Activated CD8-positive, alpha-beta memory T cell treated with anti-CD3 and anti-CD28 coated beads, Interleukin-2, amount 50 U/mL, for 24 hours (primary cell): ENCODE measurements at regions not wholly inside any gene's neighbourhood (a gene's known extent, or its start where the extent isn't known, plus 50 kb on each side); places are given as distances from the start of the nearest gene placed in this dataset.

Experiments used
- DNase-seq: peaks from one replicate; pipeline ENCODE4 v3.0.0-alpha.2; 2020; ENCODE audit errors: extremely low read depth

DNA sequence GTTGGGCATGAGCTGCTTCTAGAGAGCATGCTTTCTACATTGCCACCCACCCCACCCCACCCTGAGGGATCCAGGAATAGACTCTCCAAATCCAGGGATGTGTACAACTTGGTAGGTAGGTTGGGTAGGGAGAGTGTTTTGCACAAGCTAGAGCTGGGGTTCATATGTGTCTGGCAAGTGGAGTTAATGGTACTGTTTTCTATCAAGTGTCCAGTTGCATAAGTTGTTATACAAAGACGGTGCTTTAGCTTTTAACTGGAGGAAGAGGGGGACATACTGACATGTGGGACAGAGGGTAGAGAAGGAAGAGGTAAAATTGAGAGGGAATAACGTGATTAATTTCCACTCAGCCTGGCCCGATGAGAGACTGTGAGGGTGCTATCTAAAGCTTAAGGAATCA, 51.0 kb upstream of the TNC start:
- no peak for DNase-seq

DNA sequence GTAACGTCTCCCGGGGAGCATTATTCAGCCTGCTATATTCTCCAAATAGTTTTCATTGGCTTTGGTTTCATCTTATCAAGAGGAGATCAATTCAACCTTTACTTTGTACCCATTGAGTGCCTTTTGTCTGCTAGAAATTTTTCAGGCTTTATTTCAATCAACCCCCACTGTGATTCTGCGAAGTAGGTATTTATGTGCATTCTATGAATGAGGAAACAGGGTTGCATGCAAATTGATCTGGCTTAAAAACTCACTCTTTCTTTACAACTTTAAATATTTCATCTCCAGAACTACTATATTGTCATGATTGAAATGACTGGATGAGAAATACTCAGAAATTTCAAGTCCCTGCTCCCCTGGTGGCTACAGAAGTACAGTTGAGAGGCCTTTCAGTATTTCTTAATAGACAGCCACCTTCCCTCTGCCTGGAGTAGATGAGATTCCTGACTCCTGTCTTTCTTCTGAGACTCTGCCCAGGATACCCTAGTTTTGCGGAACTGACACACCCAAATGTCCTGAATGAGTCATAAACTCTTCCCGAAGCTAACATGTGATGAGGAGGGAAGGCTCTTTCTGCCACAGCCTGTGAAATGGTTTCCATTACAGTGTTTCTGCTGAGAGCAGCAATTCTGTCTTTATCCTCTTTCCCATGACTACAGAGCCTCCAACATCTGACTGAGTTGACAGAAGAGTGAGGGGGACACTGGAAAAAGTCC, 52.6 kb upstream of the TNC start:
- DNase-seq: no peak

DNA sequence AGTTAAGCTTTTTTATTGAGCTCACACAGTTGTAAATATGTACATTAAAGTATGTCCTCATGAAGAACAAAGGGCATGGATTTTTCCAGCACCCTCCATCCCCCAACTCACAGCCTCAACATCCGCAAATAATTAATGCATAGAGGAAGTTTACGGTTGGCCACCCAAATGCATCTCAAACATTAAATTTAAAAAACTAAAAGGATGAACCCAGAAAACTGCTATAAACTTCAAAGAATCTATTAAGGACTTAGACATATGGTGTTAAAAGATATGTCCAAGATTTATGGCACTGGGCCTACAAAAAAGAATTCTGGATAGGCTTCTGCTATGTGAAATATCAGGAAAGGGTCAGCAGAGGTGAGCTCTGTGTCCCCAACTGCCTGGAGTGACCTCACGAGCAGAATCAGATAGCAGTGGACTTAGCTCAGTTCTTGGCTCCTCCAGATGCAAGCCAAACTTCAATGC, 54.0 kb upstream of the TNC start:
- no peak for DNase-seq

DNA sequence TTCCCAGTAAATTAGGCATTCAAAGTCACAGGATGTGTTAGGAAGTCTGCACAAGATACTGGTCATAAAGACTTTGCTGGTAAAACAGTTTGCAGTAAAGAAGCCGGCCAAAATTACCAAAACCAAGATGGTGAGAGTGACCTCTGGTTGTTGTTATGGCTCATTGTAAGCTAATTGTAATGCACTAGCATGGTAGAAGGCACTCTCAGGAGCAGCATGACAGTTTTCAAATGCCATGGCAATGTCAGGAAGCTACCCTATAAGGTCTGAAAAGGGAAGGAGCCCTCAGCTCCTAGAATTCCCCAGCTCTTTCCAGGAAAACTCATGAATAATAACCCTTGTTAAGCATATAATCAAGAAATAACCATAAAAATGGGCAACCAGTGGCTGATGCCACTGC, 64.3 kb upstream of the TNC start:
- DNase-seq: no peak

DNA sequence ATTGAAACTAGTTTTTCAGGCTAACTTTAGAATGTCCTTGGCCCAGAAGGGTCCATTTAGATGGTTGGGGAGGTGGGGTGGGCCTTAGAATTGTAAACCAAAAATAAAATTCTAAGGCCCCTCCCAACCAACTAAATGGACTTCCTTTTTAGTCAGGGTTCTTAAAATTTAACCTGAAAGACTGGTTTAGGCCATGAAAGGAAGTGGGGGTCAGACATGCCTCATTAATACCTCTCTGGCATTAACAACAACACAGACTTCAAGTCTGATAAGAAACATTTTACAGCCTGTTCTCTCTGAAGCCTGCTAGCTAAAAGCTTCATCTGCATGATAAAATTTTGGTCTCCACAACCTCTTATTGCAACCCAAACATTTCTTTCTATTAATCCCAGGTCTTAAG, 65.5 kb upstream of the TNC start:
- no peak for DNase-seq

DNA sequence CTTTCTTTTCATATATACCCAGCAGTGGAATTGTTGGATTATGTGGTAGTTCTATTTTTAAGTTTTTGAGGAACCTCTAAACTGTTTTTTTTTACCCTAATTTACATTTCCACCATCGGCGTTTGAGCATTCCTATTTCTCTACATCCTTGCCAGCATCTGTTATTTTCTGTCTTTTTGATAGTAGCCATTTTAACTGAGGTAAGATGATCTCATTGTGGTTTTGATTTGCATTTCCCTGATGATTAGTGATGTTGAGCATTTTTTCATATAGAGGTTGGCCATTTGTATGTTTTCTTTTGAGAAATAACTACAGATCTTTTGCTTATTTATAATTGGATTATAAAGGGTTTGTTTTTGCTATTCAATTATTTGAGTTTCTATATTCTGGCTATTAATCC, 71.7 kb upstream of the TNC start:
- DNase-seq: no peak

DNA sequence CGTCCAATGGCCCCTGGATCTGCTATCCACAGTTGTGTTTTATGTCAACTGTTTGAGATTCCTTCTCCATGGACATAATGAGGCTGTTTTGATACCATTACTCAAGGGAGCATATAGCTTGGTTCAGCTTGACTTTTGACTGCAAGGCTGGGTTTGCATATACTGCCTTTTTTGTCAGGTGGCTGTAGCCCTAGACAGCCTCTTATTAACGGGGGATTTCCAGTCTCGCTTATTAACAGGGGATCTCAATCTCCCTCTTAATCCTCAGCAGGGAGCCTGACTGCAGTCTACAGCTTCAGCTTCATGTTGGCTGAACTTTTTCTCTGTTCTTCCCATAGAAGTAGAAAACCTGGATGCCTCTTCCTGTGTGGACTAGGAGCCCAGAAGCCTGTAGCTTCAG, 73.7 kb upstream of the TNC start:
- DNase-seq: no peak

DNA sequence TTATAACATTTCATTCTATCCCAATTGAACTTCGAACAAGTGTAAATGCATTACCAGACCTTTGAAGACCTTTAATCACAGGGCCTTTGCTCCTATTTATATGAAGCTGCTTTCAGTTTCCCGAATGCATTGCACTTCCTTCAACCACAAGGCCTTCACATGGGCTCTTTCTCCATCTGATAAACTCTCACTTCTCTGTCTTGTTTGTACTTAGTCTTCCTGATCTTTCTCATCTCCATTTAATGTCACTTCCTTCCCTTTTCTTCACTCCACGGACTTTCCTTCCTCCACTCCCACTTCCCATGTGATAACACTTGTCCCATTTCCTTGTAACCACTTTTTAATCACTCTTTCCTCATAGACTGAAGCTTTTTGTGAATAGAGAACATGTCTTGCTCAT, 74.3 kb upstream of the TNC start:
- no peak for DNase-seq

DNA sequence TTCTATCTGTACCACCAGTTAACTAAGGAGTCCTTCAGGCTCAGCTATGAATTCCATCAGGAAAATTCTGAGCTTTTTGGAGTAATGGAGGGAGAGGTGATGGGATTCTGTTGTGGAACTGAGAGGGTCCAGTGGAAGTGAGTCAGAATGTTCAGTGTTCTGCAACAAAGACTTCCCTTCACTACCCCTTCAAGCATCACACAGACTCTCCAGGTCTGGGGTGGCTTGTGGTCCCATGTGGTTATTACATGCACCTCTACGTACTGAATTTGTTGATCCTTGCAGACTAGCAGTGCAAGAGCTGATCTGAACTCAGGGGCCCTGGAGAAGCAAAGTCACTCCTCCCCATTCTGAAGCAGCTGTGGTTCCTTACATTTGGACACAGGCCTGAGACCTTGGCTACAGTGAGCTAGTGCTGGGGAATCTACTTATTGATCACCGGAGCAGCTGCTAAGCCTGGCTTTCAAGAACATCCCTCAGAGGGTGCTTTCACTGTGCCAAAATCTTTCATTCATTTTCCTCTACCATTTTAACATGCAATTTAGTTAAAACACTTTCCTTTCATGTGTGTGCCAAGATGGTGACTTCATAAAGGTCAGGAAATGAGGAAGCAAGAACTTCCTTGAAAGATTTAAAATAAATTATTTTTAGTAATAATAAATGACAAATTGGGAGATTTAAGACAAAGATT, 75.0 kb upstream of the TNC start:
- DNase-seq: no peak

DNA sequence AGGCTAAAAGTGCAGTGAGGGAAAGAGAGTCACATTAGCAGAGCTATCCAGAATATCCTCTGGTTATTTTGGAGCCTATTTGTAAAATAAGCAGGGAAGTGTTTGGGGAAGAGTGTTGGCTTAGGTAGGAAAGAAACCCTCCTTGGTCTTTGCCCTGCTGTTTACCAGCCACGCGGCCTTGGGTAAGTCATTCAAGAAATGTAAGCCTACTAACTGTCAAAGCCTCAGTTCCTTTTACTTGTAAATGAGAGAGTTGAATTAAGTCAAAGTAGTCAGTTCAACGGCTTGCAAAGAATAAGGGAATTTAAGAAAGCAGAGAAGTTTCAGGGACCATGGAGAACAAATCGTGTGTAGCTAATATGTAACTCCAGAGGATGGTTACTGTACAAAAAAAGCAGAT, 75.8 kb upstream of the TNC start:
- DNase-seq: no peak

DNA sequence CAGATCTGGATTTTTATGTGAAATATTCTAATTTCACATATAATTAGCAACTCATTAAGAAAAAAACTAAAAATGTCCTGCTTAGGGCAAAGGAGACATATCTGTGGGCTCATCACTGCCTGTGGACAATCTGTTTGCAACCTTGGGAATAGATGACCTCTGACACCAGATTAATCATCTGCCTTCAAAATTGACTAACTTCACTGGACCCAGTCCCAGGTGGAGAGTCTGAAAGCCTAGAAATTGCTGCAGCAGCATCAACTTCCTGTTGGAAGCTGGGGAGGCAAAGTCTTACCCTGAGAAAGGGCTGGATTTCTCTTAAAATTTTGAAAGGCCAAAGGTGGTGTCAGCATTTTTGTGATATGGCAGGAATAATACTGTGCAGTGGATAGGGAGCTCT, 76.3 kb upstream of the TNC start:
- DNase-seq: no peak

DNA sequence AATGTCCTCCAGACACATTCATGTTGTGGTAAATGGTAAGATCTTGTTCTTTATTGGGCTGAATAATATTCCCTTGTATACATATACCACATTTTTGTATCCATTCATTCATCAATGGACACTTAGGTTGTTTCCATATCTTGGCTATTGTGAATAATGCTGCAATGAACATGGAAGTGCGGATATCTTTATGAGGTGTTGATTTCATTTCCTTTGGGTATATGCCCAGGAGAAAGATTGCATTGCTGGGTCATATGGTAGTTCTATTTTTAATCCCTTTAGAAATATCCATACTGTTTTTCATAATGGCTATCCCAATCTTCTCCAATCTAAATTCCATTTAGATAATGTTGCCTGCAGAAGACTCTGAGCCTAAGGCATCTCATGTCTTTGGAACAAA, 78.0 kb upstream of the TNC start:
- no peak for DNase-seq

DNA sequence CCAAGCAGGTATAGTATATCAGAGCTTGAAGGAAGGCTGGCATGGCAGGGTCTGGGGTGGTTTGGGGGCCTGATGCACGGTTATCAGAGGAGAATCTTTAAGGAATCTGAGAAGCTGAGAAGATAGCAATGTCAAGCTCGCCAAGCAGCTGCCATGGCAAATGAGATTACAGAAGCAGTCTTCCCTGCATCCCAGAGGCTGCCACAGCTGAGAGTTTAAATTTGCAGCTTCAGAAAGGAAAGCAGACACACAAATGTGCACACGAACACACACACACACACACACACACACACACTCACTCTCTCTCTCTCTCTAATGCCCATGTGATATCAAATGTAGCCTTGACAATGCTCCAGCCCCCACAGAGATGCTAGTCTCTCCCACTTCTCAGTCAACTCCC, 79.0 kb upstream of the TNC start:
- DNase-seq: no peak

DNA sequence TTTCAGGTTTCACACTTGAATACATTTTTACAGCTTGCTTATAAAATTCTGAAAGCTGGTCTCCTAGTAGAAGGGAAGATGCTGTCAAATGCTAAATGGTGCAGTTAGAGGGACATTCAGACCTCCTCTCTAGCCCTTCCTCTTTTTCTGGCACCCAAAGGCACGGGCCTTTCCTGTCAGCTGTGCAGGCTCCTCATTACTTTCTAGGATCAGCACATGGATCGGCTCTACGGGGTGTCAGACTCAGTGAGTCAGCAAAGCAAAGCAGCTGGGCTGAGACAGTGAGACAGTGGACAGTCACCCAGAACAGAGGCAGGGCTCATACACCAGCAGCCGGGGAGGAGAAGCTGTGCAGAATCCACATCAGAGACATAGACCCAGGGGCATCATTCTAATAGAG, 80.0 kb upstream of the TNC start:
- no peak for DNase-seq

DNA sequence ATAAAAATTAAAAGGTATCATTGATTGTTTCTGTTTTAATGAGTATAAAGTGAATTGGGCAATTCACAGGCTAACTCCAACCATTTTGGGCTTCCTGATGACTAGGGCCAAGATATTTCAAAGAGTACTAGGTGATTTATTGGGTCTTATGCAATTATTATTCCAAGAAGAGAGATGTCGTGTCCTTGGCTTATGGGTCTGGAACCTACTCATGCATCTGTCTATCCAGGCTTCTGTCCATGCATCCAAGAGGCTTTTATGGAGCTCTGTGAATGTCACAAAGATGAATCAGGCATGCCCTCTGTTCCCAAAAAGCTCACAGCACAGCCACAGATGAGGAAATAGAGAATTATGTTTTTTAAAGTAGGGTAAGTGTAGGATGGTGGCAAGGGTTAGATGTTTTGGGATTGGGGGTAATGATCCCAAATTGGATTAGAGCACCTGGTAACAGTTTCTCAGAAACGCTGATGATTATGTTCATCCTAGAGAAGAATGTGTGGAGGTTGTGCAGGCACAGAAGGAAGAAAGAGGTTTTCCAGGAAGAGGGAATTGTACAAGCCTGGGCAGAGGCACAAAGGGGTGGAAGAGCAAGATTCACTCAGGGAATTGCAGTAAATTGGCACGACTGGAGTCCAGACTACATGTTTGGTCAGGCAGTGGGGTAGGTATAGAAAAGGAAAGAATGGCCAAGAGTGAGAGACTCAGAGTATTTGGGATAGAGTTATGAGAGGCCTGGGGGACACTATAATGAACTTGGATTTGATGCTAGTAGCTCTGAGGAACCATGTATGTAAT, 83.0 kb upstream of the TNC start:
- no peak for DNase-seq

DNA sequence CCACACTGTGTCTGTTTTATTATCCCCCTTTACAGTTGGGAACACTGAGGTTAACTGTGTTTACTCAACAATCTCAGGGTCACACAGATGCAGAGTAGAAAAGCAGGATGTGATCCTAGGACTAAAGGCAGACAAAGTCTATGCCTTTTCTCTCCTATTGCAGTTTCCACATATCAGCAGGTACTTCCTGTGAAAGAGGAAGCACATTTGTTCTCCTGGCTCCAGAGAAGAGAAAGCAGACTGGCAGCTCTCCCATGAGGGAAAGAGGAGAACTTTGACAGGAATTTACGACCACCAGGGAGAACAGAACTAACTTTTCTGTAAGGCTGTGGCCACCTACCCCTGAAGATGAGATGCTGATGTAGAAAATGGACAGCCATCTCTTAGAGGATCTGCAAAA, 84.2 kb upstream of the TNC start:
- DNase-seq: no peak

DNA sequence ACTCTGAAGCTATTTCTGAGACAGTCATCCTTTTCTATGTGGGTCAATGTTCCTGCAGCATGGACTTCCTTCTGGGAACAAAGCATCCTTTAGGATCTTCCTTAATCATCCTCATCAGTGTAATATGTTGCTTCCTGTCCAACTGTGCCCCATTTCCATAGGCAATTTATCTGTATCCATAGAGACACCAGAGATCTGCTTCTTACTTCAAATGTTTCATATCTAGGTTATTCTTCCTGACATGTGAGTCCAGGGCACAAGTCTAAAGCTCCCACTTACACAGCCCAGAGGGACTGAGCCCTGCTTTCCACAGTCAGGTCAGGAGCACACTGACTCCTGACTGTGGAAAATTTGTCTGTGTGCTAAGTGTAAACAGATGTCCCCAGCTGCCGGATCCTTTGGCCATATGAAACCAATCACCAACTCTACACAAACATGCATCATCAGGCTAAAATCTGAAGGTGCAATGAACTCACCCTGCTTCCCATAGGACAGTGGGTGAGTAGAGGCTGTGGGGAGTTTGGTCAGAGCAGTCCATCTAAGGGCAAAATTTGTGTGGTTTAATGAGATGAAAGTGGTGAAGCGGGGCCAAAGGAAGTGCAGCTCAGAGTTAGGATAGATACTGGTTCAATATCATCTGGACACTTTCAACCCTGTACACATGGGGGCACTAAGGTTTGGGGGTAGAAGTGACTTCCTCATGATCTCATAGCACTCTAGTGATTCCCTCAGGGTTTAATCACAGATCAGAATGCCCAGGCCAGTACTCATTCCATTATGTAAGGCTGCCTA, 85.2 kb upstream of the TNC start:
- no peak for DNase-seq

DNA sequence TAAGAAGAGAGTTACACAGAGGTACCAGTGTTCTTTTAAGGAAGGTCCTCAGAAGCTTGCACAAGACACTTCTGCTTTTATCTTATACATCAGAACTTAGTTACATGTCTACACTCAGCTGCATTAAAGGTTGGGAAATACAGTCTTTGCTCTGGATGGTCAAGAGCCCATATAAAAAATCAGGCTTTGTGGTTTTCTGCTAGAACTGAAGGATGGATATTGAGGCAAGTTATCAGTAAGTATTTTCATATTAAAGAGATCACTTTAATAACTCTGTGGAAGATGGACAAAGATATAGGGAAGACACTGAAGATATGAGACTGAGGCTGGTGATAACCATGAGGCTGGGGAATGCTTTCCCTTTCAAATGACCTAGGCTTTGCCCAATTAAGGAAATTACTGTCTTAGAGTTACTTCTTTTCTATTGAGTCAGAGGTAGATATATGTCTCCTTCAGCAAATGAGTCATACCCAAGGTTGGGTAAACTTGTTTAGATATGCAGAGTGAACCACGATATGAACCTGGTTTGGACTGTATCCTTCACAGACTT, 87.0 kb upstream of the TNC start:
- DNase-seq: no peak

DNA sequence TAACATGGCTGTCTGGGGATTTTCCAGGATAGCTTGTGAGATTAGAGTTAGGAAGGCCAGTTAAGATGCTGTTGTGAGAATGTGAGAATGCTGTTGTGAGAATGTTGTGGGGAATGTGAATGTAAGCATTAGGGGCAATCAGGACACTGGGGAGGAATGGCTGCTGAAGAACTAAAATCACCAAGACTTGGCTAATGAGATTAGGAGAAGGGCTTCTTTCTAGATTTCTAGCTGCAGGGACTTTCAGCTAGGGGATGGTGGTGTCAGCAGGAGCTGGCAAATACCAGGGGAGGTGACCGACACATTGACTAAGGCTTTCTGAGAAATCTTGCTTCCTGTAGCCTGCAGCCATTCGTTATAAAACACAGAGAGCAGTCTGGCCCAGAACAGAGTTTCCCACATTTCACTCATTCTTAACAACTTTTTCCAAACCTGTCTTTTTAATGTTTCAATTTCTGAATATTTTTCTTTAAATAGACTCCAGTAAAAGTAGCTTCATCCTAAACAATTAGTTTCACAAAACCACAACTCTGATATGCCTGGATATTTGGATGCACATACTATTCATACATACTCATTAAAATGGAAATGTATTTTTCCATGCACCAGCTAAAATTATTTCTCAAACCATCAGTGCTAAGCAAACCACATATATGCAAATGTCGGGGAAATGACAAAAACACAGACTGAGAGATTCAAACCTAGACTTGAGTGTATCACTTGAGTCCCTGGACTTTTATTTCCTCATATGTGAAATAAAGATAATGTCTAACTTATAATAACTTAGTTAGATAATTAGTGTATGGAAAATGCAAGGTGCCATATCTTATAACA, 89.3 kb upstream of the TNC start:
- DNase-seq: no peak

DNA sequence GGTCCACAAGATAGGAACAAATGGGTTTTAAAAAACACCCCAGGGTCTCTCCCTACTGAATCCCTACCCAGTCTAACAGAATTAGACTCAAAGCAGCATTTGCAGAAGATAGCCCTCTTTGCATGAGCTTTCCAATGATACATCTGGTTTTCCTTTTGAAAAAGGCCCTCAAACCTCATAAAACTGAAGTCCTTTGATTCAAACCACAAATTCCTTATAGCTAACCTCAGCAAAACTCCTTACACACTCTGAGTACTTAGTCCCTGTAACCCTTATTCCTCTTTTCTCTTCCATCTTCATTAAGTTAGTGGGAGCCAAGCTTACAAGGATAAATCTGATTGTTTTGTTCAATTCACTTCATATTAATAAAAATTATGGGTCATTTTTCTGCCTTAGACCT, 90.5 kb upstream of the TNC start:
- no peak for DNase-seq
